ENCODE measurements at regions not wholly inside any gene's neighbourhood (a gene's known extent, or its start where the extent isn't known, plus 50 kb on each side); places are given as distances from the start of the nearest gene placed in this dataset.

- TF ChIP-seq, protein P1, sequence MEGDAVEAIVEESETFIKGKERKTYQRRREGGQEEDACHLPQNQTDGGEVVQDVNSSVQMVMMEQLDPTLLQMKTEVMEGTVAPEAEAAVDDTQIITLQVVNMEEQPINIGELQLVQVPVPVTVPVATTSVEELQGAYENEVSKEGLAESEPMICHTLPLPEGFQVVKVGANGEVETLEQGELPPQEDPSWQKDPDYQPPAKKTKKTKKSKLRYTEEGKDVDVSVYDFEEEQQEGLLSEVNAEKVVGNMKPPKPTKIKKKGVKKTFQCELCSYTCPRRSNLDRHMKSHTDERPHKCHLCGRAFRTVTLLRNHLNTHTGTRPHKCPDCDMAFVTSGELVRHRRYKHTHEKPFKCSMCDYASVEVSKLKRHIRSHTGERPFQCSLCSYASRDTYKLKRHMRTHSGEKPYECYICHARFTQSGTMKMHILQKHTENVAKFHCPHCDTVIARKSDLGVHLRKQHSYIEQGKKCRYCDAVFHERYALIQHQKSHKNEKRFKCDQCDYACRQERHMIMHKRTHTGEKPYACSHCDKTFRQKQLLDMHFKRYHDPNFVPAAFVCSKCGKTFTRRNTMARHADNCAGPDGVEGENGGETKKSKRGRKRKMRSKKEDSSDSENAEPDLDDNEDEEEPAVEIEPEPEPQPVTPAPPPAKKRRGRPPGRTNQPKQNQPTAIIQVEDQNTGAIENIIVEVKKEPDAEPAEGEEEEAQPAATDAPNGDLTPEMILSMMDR (IDR thresholded peaks at IDR 0.05): no peak
- no peak for DNase-seq
- Mint-ChIP-seq H3K27ac (peak overlapping the region; percentile 75), H3K4me1 (peaks cover 31% of the 10 kb centered on the region), H3K4me3 (no peak overlapping the region), H3K27me3 (ENCODE audit: low read depth, poor library complexity) (peaks cover 3% of the 10 kb centered on the region), H3K36me3 (ENCODE audit: low read depth) (peaks cover 14% of the 10 kb centered on the region), H3K9me3 (peaks cover 17% of the 10 kb centered on the region)
Measured at GRCh38 chr4:57172065-57172464, 61.9 kb upstream of the IGFBP7 start.

DNA sequence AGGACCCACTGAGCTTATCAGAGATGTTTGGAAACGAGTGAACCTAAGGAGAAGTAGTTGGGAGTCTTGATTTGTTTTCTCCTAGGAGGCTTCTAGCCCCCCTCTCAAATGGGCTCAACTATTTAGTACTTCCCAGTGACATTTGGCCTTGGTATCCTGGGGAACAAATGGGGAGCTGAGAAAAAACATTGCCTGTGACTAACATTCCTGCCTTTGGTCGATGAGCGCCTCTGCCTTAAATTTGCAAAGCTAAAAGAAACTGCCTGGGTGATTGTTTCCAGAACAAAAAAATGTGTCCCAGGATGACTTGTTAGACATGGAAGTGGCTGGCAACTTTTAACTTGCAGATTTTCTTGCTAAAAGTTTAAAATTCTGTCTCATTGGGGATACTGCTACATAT lies 58.8 kb upstream of the IGFBP7 start:
- TF ChIP-seq, protein P1 (IDR thresholded peaks at IDR 0.05): no peak
- Mint-ChIP-seq H3K9me3 (peaks cover 11% of the 10 kb centered on the region), H3K36me3 (ENCODE audit: low read depth) (peaks cover 8% of the 10 kb centered on the region), H3K4me3 (no peak overlapping the region), H3K27me3 (ENCODE audit: low read depth, poor library complexity) (peaks cover 7% of the 10 kb centered on the region), H3K27ac (peak overlapping the region; percentile 55), H3K4me1 (peaks cover 40% of the 10 kb centered on the region)
- DNase-seq: no peak

GRCh38 chr4:57163530-57164459 lies 53.6 kb upstream of the IGFBP7 start:
- DNase-seq: peak; percentile 89
- H3K9me3 Mint-ChIP-seq: no peaks in the 10 kb centered on the region
- H3K27me3 Mint-ChIP-seq (ENCODE audit: low read depth, poor library complexity): peaks cover 5% of the 10 kb centered on the region
- no peaks in the 10 kb centered on the region for H3K36me3 Mint-ChIP-seq (ENCODE audit: low read depth)
- TF ChIP-seq, protein P1 (IDR thresholded peaks at IDR 0.05): peak; percentile 93
- peak overlapping the region; percentile 85 for H3K27ac Mint-ChIP-seq
- peaks cover 22% of the 10 kb centered on the region for H3K4me1 Mint-ChIP-seq
- H3K4me3 Mint-ChIP-seq: peak overlapping the region; percentile 93

- TF ChIP-seq, protein P1 (IDR thresholded peaks at IDR 0.05): no peak
- peak overlapping the region; percentile 11 for H3K4me3 Mint-ChIP-seq
- no peak overlapping the region for H3K27ac Mint-ChIP-seq
- H3K27me3 Mint-ChIP-seq (ENCODE audit: low read depth, poor library complexity): peaks cover 5% of the 10 kb centered on the region
- no peak for DNase-seq
- peaks cover 16% of the 10 kb centered on the region for H3K4me1 Mint-ChIP-seq
- no peaks in the 10 kb centered on the region for H3K36me3 Mint-ChIP-seq (ENCODE audit: low read depth)
- no peaks in the 10 kb centered on the region for H3K9me3 Mint-ChIP-seq
Measured at GRCh38 chr4:57162499-57163019, 52.4 kb upstream of the IGFBP7 start.
